Naive B cell (primary cell): ENCODE measurements at regions not wholly inside any gene's neighbourhood (a gene's known extent, or its start where the extent isn't known, plus 50 kb on each side); places are given as distances from the start of the nearest gene placed in this dataset.
A peak's percentile ranks its signal among the peaks of the same experiment; 100 is the strongest.
"Not testable (repeated sequence)": the region's sequence is repeated elsewhere in the genome, so short reads cannot be mapped to it uniquely, and the experiment has no call there.

Experiments
- ATAC-seq, 2 donors: fragments of 150-1000 bp; cut with Tn5 transposase; 2 replicates each; pipeline ENCODE4 v1.10.0; 2021; ENCODE audit warnings: low read depth in 2 of 2, mild to moderate bottlenecking in 2 of 2, moderate library complexity in 2 of 2
- DNase-seq: peaks from one replicate; pipeline ENCODE4 v3.0.0; 2022
- H3K27ac Mint-ChIP-seq, 6 donors: one replicate each; pipeline ENCODE4 v1.8.0; 2020 to 2022; ENCODE audit warnings: mild to moderate bottlenecking in 6 of 6, mixed read lengths in 6 of 6, moderate library complexity in 5 of 6, inconsistent platforms in 2 of 6
- H3K27me3 Mint-ChIP-seq, 3 donors: one replicate each; pipeline ENCODE4 v1.8.0; 2021 to 2022; ENCODE audit warnings: mixed read lengths in 3 of 3, mild to moderate bottlenecking in 1 of 3
- H3K36me3 Mint-ChIP-seq, 2 donors: one replicate each; pipeline ENCODE4 v1.8.0; 2020 to 2022; ENCODE audit warnings: mixed read lengths in 2 of 2, inconsistent platforms in 1 of 2, mild to moderate bottlenecking in 1 of 2
- H3K4me1 Mint-ChIP-seq, 3 donors: one replicate each; pipeline ENCODE4 v1.8.0; 2020 to 2022; ENCODE audit warnings: mixed read lengths in 3 of 3, inconsistent platforms in 1 of 3, mild to moderate bottlenecking in 1 of 3, moderate library complexity in 1 of 3
- H3K4me3 Mint-ChIP-seq, 8 donors: one replicate each; pipeline ENCODE4 v1.8.0; 2020 to 2022; ENCODE audit warnings: mild to moderate bottlenecking in 8 of 8, mixed read lengths in 8 of 8, moderate library complexity in 8 of 8, inconsistent platforms in 2 of 8
- H3K9me3 Mint-ChIP-seq, 7 donors: one replicate each; pipeline ENCODE4 v1.8.0; 2020 to 2022; ENCODE audit warnings: mixed read lengths in 7 of 7, mild to moderate bottlenecking in 5 of 7, inconsistent platforms in 2 of 7, moderate library complexity in 1 of 7

DNA sequence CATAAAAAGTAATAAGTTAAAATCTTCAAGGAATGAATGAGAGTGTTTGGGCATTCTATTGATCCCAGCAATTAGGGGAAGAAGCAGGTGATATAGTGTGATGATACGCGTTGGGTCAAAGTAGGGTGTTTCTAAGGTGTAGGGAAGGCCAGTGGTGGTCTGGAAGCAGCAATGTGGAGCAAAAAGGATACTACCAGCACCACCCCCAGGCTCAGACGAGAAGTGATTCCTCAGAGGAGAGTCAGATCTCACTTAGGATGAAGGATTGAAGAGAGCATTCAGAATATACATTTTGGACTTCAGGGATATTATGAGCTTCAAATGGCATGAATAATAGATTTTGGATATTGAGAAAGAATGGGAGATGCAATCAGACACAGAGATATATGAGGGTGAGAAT lies 497.6 kb downstream of the RMST start:
- H3K27ac Mint-ChIP-seq, result no peak overlapping the region
- ATAC-seq, result no peak

DNA sequence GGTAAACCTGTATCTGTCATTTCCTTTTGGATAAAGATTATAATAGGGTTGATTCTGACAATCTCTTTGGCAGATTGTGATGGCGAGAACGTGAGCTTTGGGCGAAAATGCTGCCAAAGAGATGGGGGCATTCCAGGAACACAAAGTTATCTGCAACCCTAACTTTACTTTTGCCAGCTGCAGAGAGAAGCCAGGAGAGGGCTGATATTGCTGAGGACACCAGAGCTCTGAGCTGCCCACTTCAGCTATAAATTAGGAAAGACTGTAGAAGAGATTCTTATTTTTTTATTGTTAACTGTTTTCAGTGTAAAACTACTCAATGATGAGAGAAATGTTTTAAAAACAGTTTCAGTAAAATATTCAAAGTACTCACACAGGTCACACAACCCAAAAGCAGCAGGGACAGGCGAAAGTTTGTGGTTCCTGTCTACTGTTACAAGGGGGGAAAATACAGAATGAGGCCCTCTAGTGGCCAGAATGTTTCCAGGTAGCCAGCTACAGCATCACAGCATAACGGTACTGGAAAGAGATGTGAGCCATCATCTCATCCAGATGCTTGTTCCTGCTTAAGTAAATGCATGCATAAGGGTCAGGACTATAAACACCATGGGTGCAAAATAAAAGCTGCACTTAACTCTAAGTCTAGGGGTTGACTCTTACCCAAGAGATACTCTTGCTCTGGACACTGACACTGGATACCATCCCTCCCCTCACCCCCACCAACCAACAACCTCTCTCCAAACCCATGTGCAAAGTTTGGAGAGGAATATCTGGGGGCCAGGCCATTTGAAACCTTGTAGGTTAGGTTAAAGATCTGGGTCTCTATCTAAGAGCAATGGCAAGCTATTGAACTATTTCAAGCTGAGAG lies 498.4 kb downstream of the RMST start:
- DNase-seq, result no peak
- H3K27ac Mint-ChIP-seq, result no peak overlapping the region

More for the DNA sequence above, 497.6 kb downstream of the RMST start:
- Mint-ChIP-seq H3K27me3 (peaks cover 0 to 8% (median 0%) of the 10 kb centered on the region in 3 donors), H3K4me3 (no peak overlapping the region), H3K36me3 (no peaks in the 10 kb centered on the region), H3K9me3 (peaks cover 6 to 16% (median 8%) of the 10 kb centered on the region in 7 donors), H3K4me1 (no peaks in the 10 kb centered on the region)
- no peak for DNase-seq

GRCh38 chr12:97967831-97968230 lies 505.2 kb downstream of the RMST start:
- H3K27ac Mint-ChIP-seq, result no peak overlapping the region
- no peaks in the 10 kb centered on the region for H3K9me3 Mint-ChIP-seq
- H3K27me3 Mint-ChIP-seq, result peaks cover 0 to 12% (median 5%) of the 10 kb centered on the region in 3 donors
- no peaks in the 10 kb centered on the region for H3K4me1 Mint-ChIP-seq
- DNase-seq (no peak), ATAC-seq (no peak)
- no peaks in the 10 kb centered on the region for H3K36me3 Mint-ChIP-seq
- H3K4me3 Mint-ChIP-seq, result no peak overlapping the region

More for the DNA sequence above, 498.4 kb downstream of the RMST start:
- Mint-ChIP-seq H3K27me3 (peaks cover 0 to 8% (median 0%) of the 10 kb centered on the region in 3 donors), H3K4me3 (no peak overlapping the region), H3K4me1 (no peaks in the 10 kb centered on the region), H3K36me3 (no peaks in the 10 kb centered on the region), H3K9me3 (peaks cover 2 to 12% (median 6%) of the 10 kb centered on the region in 7 donors)
- ATAC-seq, result peak in 1 of 2 donors; percentile 47

GRCh38 chr12:97968641-97969197 lies 506.1 kb downstream of the RMST start:
- Mint-ChIP-seq H3K4me1 (no peaks in the 10 kb centered on the region), H3K27ac (no peak overlapping the region), H3K27me3 (peaks cover 0 to 12% (median 0%) of the 10 kb centered on the region in 3 donors), H3K36me3 (no peaks in the 10 kb centered on the region), H3K4me3 (no peak overlapping the region), H3K9me3 (no peaks in the 10 kb centered on the region)
- no peak for DNase-seq
- no peak for ATAC-seq

- Mint-ChIP-seq H3K4me3 (no peak overlapping the region), H3K9me3 (peaks cover 0 to 8% (median 5%) of the 10 kb centered on the region in 7 donors), H3K27me3 (peaks cover 0 to under 1% (median 0%) of the 10 kb centered on the region in 3 donors), H3K36me3 (no peaks in the 10 kb centered on the region), H3K4me1 (no peaks in the 10 kb centered on the region), H3K27ac (no peak overlapping the region)
- no peak for DNase-seq
- no peak for ATAC-seq
Observed at GRCh38 chr12:97977870-97978405, 515.3 kb downstream of the RMST start.

DNA sequence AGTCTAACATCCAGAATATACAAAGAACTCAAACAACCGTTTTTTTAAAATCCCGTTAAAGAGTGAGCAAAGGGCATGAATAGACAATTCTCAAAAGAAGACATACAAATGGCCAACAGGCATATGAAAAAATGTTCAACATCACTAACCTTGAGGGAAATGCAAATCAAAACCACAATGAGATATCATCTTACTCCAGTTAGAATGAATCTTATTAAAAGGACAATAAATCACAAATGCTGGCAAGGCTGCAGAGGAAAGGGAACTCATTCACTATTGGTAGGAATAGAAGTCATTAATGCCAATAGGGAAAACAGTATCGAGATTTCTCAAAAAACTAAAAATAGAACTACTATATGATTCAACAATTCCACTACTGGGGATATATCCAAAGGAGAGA lies 520.1 kb downstream of the RMST start:
- no peak overlapping the region for H3K27ac Mint-ChIP-seq
- H3K4me3 Mint-ChIP-seq, result no peak overlapping the region
- ATAC-seq, result no peak
- H3K36me3 Mint-ChIP-seq, result no peaks in the 10 kb centered on the region
- no peak for DNase-seq
- H3K27me3 Mint-ChIP-seq, result peaks cover 0 to 4% (median 0%) of the 10 kb centered on the region in 3 donors
- H3K4me1 Mint-ChIP-seq, result no peaks in the 10 kb centered on the region
- peaks cover 0 to 8% (median 3%) of the 10 kb centered on the region in 7 donors for H3K9me3 Mint-ChIP-seq

DNA sequence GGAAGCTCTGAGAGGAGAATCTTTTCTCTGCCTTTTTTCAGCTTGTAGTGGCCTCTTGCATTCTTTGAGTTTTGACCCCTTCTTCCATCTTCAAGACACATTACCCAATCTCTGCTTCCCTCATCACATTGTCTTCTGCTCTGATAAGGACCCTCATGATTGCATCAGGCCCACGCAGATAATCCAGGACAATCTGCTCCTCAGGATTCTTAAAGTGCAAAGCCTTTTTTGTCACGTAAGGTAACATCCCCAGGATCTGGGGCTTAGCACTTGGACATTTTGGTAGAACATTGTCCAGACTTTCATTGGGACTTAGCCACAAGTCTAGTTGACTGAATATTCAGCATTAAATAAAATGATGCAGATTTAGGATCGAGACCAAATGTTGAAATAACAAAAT lies 521.2 kb downstream of the RMST start:
- Mint-ChIP-seq H3K27ac (no peak overlapping the region), H3K4me3 (no peak overlapping the region), H3K27me3 (peaks cover 0 to 4% (median 0%) of the 10 kb centered on the region in 3 donors), H3K4me1 (no peaks in the 10 kb centered on the region), H3K9me3 (peaks cover 0 to 8% (median 4%) of the 10 kb centered on the region in 7 donors), H3K36me3 (no peaks in the 10 kb centered on the region)
- no peak for DNase-seq
- no peak for ATAC-seq

DNA sequence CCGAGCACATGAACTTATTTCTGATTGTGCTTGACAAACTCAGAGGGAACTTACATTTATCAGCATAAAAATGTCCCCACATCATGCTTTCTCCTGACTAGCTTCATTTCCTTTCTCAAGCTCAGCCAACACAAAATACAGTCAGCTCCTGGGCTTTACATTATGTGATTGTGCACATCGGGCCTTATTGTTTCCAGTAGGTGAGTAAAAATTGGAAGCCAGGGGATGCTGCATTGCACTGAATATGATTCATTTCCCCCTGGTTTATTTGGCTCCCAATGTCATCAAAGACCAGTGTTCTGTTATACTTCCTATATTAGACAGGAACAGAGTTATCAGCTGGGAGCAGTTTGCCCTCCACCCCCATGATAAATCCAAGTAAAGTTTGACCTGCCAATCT lies 521.8 kb downstream of the RMST start:
- no peak overlapping the region for H3K27ac Mint-ChIP-seq
- no peaks in the 10 kb centered on the region for H3K36me3 Mint-ChIP-seq
- ATAC-seq (no peak), DNase-seq (no peak)
- H3K4me1 Mint-ChIP-seq, result no peaks in the 10 kb centered on the region
- peaks cover 0 to 8% (median 4%) of the 10 kb centered on the region in 7 donors for H3K9me3 Mint-ChIP-seq
- H3K4me3 Mint-ChIP-seq, result no peak overlapping the region
- H3K27me3 Mint-ChIP-seq, result peaks cover 0 to 4% (median 0%) of the 10 kb centered on the region in 3 donors

GRCh38 chr12:97984974-97985580 lies 522.5 kb downstream of the RMST start:
- no peak for ATAC-seq
- Mint-ChIP-seq H3K27me3 (peaks cover 0 to 4% (median 0%) of the 10 kb centered on the region in 3 donors), H3K4me3 (no peak overlapping the region)

DNA sequence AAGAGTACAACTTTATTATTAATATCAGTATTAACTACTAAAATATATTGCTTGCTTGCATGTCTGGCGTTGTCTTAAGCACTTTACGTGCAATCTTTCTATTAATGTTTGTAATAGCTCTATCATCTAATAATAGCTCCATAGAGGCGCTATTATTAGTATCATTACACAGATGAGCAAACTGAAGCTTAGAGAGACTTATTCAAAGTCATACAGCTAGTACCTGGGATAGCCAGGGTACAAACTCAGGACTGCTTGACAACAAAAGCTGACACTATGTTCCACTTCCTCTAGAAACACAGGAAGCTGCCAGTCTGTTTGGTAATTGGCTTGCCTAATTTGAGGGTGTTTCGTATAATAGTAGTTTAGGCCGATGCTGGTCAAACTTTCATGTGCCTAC lies 523.2 kb downstream of the RMST start:
- DNase-seq, result no peak
- peaks cover 0 to 10% (median 4%) of the 10 kb centered on the region in 7 donors for H3K9me3 Mint-ChIP-seq

More at GRCh38 chr12:97984974-97985580, 522.5 kb downstream of the RMST start:
- H3K27ac Mint-ChIP-seq, result no peak overlapping the region
- DNase-seq, result no peak
- H3K9me3 Mint-ChIP-seq, result peaks cover 0 to 8% (median 4%) of the 10 kb centered on the region in 7 donors
- no peaks in the 10 kb centered on the region for H3K36me3 Mint-ChIP-seq
- no peaks in the 10 kb centered on the region for H3K4me1 Mint-ChIP-seq

DNA sequence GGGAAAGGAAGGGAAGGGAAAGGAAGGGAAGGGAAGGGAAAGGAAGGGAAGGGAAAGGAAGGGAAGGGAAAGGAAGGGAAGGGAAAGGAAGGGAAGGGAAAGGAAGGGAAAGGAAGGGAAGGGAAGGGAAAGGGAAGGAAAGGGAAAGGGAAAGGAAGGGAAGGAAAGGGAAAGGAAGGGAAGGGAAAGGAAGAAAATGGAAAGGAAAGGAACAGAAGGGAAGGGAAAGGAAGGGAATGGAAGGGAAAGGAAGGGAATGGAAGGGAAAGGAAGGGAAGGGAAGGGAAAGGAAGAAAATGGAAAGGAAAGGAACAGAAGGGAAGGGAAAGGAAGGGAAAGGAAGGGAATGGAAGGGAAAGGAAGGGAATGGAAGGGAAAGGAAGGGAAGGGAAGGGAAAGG lies 526.0 kb downstream of the RMST start:
- H3K36me3 Mint-ChIP-seq, H3K27ac Mint-ChIP-seq, H3K4me1 Mint-ChIP-seq, DNase-seq, H3K4me3 Mint-ChIP-seq, H3K27me3 Mint-ChIP-seq, ATAC-seq, H3K9me3 Mint-ChIP-seq: not testable (repeated sequence)

More for the DNA sequence above, 523.2 kb downstream of the RMST start:
- Mint-ChIP-seq H3K4me1 (no peaks in the 10 kb centered on the region), H3K27ac (no peak overlapping the region), H3K27me3 (peaks cover 0 to 4% (median 0%) of the 10 kb centered on the region in 3 donors), H3K4me3 (no peak overlapping the region), H3K36me3 (no peaks in the 10 kb centered on the region)
- ATAC-seq, result no peak

- no peak for ATAC-seq
- no peaks in the 10 kb centered on the region for H3K4me1 Mint-ChIP-seq
- H3K9me3 Mint-ChIP-seq, result peaks cover 0 to 10% (median 4%) of the 10 kb centered on the region in 7 donors
- no peak overlapping the region for H3K4me3 Mint-ChIP-seq
- DNase-seq, result no peak
- H3K27ac Mint-ChIP-seq, result no peak overlapping the region
- H3K36me3 Mint-ChIP-seq, result peaks cover 0 to 5% of the 10 kb centered on the region in 2 donors
- H3K27me3 Mint-ChIP-seq, result no peaks in the 10 kb centered on the region
Observed at GRCh38 chr12:97989366-97989940, 525.9 kb upstream of the TMPO start.
